Activated CD8-positive, alpha-beta T cell treated with anti-CD3 and anti-CD28 coated beads, Interleukin-2, amount 10 ng/mL, durations not matched to agents 7 days and 5 days (primary cell): ENCODE measurements at regions not wholly inside any gene's neighbourhood (a gene's known extent, or its start where the extent isn't known, plus 50 kb on each side); places are given as distances from the start of the nearest gene placed in this dataset.

Source experiments
- ATAC-seq: fragments of 150-1000 bp; cut with Tn5 transposase; one replicate; pipeline ENCODE4 v1.10.0; 2021; ENCODE audit warnings: moderate library complexity
- CTCF ChIA-PET: fragments of 350-600 bp; sonication (Branson Sonifier 250); formaldehyde crosslinking; loops from one replicate; lab custom pipeline; 2021; ENCODE audit warnings: antibody characterized with exemption; lab: Charles Lee
- POLR2A ChIA-PET: fragments of 350-600 bp; sonication (Branson Sonifier 250); formaldehyde crosslinking; loops from one replicate; lab custom pipeline; 2021; ENCODE audit warnings: antibody characterized with exemption; lab: Charles Lee
- DNase-seq: peaks from one replicate; pipeline ENCODE4 v3.0.0-alpha.2; 2020
- H3K27ac Mint-ChIP-seq: one replicate; pipeline ENCODE4 v1.8.0; 2021; ENCODE audit warnings: mild to moderate bottlenecking, mixed read lengths
- H3K27me3 Mint-ChIP-seq: one replicate; pipeline ENCODE4 v1.8.0; 2021; ENCODE audit warnings: low read depth, mixed read lengths
- H3K36me3 Mint-ChIP-seq: one replicate; pipeline ENCODE4 v1.8.0; 2021; ENCODE audit warnings: low read depth, mixed read lengths
- H3K4me1 Mint-ChIP-seq: one replicate; pipeline ENCODE4 v1.8.0; 2021; ENCODE audit warnings: low read depth, mixed read lengths
- H3K4me3 Mint-ChIP-seq: one replicate; pipeline ENCODE4 v1.8.0; 2021; ENCODE audit warnings: mild to moderate bottlenecking, mixed read lengths
- H3K9me3 Mint-ChIP-seq: one replicate; pipeline ENCODE4 v1.8.0; 2022; ENCODE audit warnings: mixed read lengths; ENCODE audit not compliant: insufficient read depth

DNA sequence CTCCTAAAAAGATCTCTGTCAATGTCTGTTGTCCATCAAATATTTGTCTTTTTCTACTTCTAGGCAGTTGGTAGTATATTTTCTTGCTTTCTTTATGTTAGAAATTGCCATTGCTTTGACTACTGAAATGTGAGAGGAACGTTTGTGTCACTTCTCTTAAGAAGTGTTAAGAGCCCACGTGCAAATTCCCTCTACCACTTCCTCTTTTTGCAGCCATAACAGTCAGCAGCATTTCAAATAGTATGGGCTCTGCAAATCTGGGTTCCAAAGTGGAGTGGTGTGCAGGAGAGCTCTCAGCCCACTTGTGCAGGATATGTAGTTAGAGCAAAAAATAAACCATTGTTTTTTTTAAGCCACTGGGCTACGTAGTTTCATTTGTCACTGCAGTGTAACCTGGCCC is 314.0 kb downstream of the MEIS1 start:
- Mint-ChIP-seq H3K27ac (no peak overlapping the region), H3K27me3 (no peaks in the 10 kb centered on the region), H3K4me1 (no peaks in the 10 kb centered on the region), H3K36me3 (no peaks in the 10 kb centered on the region), H3K4me3 (no peak overlapping the region), H3K9me3 (no peaks in the 10 kb centered on the region)
- DNase-seq (no peak), ATAC-seq (no peak)
- ChIA-PET CTCF (no interaction called here), POLR2A (no interaction called here)

- H3K36me3 Mint-ChIP-seq = no peaks in the 10 kb centered on the region
- no peak for ATAC-seq
- no peak overlapping the region for H3K27ac Mint-ChIP-seq
- ChIA-PET CTCF (no interaction called here), POLR2A (no interaction called here)
- DNase-seq = no peak
- no peak overlapping the region for H3K4me3 Mint-ChIP-seq
- no peaks in the 10 kb centered on the region for H3K9me3 Mint-ChIP-seq
- no peaks in the 10 kb centered on the region for H3K27me3 Mint-ChIP-seq
- H3K4me1 Mint-ChIP-seq = no peaks in the 10 kb centered on the region
These were observed 314.6 kb downstream of the MEIS1 start for GRCh38 chr2:66749566-66749965.

DNA sequence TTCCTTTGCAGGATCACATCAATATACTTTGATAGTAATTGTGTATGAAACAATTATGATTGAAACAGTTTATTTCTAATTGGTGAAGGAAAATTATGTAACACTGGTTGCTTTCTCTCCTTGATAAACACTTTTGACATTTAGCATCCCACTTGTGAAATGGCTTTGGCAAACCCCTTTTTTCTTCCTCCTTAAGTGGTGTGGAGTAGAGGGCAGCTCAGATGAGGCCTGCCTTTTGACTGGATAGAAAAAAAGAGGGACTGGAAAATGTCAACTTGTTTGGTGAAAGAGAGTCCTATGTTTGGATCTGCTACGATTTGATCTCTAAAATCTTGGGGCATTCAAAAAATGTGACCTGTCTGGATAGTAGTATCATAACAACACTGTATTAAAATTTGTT is 318.3 kb downstream of the MEIS1 start:
- no peaks in the 10 kb centered on the region for H3K9me3 Mint-ChIP-seq
- POLR2A ChIA-PET = no interaction called here
- DNase-seq (no peak), ATAC-seq (no peak)
- H3K27me3 Mint-ChIP-seq = no peaks in the 10 kb centered on the region
- H3K36me3 Mint-ChIP-seq = no peaks in the 10 kb centered on the region
- H3K4me3 Mint-ChIP-seq = no peak overlapping the region
- no peaks in the 10 kb centered on the region for H3K4me1 Mint-ChIP-seq
- H3K27ac Mint-ChIP-seq = no peak overlapping the region
- CTCF ChIA-PET = no interaction called here

DNA sequence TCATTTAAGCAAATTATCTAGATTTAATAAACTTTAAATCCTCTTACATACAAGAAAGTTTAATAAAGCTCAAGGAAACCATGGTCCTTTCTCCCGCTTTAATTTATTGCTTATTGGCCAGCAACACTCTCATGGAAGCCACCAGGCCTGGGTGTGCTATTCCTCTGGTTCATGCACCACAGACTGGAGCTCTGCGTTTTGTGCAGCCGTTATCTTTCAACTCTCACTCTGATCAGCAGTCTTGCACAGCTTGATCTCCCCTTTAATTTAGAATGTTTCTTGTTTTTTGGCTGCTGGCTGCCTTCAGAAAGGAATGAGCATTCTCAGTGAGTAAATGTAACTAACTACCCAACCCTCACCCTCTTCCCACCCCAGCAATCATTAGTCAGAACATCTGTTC is 318.7 kb downstream of the MEIS1 start:
- H3K27me3 Mint-ChIP-seq = no peaks in the 10 kb centered on the region
- ATAC-seq = no peak
- H3K9me3 Mint-ChIP-seq = no peaks in the 10 kb centered on the region
- CTCF ChIA-PET = no interaction called here
- no peak overlapping the region for H3K27ac Mint-ChIP-seq
- H3K4me1 Mint-ChIP-seq = no peaks in the 10 kb centered on the region
- no peak for DNase-seq
- POLR2A ChIA-PET = no interaction called here
- H3K4me3 Mint-ChIP-seq = no peak overlapping the region
- no peaks in the 10 kb centered on the region for H3K36me3 Mint-ChIP-seq

DNA sequence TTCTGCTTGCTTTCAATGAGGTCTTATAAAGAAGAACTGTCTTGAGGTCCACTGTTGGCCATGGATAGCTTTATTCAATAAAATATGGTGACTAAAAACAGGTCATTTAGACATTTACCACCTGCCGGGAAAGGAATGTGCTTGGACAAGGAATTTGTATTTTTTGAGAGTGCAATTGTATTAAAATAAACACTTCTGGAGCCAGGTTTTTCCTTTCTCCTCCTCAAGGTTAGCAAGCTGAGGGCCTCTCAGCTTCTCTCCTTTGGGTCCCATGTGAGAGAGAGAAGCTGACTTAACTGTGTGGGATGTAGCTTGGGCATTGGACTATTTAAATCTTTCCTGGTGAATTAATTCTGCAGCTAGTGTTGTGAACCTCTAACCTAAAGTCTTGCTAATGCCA is 321.0 kb downstream of the MEIS1 start:
- H3K4me1 Mint-ChIP-seq = no peaks in the 10 kb centered on the region
- POLR2A ChIA-PET = no interaction called here
- H3K9me3 Mint-ChIP-seq = no peaks in the 10 kb centered on the region
- ATAC-seq (no peak), DNase-seq (no peak)
- H3K27me3 Mint-ChIP-seq = no peaks in the 10 kb centered on the region
- H3K36me3 Mint-ChIP-seq = no peaks in the 10 kb centered on the region
- CTCF ChIA-PET = no interaction called here
- no peak overlapping the region for H3K4me3 Mint-ChIP-seq
- H3K27ac Mint-ChIP-seq = no peak overlapping the region

- Mint-ChIP-seq H3K4me1 (no peaks in the 10 kb centered on the region), H3K4me3 (no peak overlapping the region), H3K9me3 (no peaks in the 10 kb centered on the region), H3K27me3 (no peaks in the 10 kb centered on the region), H3K27ac (no peak overlapping the region), H3K36me3 (no peaks in the 10 kb centered on the region)
- ATAC-seq (no peak), DNase-seq (no peak)
- POLR2A ChIA-PET = no interaction called here
- CTCF ChIA-PET = no interaction called here
These were observed 326.9 kb downstream of the MEIS1 start for GRCh38 chr2:66761826-66762225.

DNA sequence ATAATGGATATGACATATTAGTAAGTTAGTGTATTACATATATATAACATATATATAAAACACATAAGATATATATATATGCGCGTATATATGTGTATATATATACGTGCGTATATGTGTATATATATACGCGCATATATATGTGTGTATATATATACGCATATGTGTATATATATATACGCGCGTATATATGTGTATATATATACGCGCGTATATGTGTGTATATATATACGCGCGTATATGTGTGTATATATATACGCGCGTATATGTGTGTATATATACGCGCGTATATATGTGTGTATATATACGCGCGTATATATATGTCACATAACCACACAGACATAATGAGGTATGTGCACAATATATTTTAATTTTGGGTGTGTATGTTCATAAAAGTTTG is 327.8 kb downstream of the MEIS1 start:
- POLR2A ChIA-PET = no interaction called here
- no peaks in the 10 kb centered on the region for H3K9me3 Mint-ChIP-seq
- ATAC-seq (no peak), DNase-seq (no peak)
- no peaks in the 10 kb centered on the region for H3K4me1 Mint-ChIP-seq
- no peak overlapping the region for H3K27ac Mint-ChIP-seq
- H3K27me3 Mint-ChIP-seq = no peaks in the 10 kb centered on the region
- no peaks in the 10 kb centered on the region for H3K36me3 Mint-ChIP-seq
- CTCF ChIA-PET = no interaction called here
- H3K4me3 Mint-ChIP-seq = no peak overlapping the region

GRCh38 chr2:66766582-66766981 is 331.7 kb downstream of the MEIS1 start:
- POLR2A ChIA-PET = no interaction called here
- ATAC-seq (no peak), DNase-seq (no peak)
- H3K4me1 Mint-ChIP-seq = no peaks in the 10 kb centered on the region
- CTCF ChIA-PET = no interaction called here
- no peak overlapping the region for H3K27ac Mint-ChIP-seq
- H3K36me3 Mint-ChIP-seq = no peaks in the 10 kb centered on the region
- no peaks in the 10 kb centered on the region for H3K27me3 Mint-ChIP-seq
- H3K9me3 Mint-ChIP-seq = no peaks in the 10 kb centered on the region
- no peak overlapping the region for H3K4me3 Mint-ChIP-seq

DNA sequence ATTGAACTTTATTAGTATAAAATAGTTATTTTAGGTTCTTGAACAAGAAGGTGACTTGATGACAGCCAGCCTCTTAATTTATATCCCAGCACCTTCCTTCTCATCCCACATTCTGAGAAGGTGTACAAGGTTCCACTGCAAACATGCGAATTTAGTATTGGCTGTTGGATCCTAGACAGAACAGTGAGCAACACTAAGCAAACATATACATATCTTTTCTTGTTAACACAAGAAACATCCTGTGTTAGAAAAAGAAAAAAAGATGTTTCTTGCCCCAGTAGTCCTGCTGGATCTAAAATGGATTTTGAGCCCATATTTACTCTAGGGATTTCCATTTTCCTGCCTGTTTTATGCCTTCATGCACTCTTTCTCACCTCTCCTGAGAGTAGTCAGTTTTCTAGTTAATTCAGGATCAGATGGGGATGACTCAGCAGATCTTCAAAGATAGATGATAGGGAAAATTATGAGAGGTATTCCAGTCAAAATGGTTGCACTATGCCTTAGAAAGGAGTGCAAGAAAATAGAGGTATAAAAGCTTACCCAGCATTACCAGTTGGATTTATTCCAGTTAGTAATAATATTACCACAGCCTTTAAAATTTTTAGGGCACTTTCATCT is 336.5 kb downstream of the MEIS1 start:
- CTCF ChIA-PET = no interaction called here
- Mint-ChIP-seq H3K4me1 (no peaks in the 10 kb centered on the region), H3K9me3 (no peaks in the 10 kb centered on the region), H3K27ac (no peak overlapping the region), H3K4me3 (no peak overlapping the region), H3K27me3 (no peaks in the 10 kb centered on the region), H3K36me3 (no peaks in the 10 kb centered on the region)
- DNase-seq = no peak
- ATAC-seq = no peak
- POLR2A ChIA-PET = no interaction called here

DNA sequence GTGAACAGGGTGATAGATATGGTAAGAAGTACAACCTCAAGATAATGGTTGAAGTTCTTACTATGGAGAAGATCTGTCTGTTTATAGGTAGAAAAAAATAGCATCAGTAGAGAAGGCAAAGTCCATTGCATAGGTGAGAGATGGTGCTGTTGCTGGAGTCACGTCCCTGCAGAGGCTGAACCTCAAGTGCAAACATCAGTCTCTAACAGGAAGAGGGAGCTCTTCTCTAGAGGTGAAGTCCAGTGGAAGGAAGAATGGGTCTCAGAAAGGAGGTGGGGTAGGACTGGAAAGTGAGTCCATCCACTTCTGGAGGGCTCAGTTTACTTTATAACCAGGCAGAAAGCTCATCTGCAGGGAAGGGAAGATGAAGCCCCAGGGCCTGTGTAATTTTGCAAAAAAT is 337.7 kb downstream of the MEIS1 start:
- DNase-seq (no peak), ATAC-seq (no peak)
- Mint-ChIP-seq H3K27me3 (no peaks in the 10 kb centered on the region), H3K4me1 (no peaks in the 10 kb centered on the region), H3K9me3 (no peaks in the 10 kb centered on the region), H3K36me3 (no peaks in the 10 kb centered on the region), H3K4me3 (no peak overlapping the region), H3K27ac (no peak overlapping the region)
- CTCF ChIA-PET = no interaction called here
- POLR2A ChIA-PET = no interaction called here

- ATAC-seq = no peak
These were observed 341.0 kb downstream of the MEIS1 start for GRCh38 chr2:66775730-66776422.

GRCh38 chr2:66781804-66782203 is 346.9 kb downstream of the MEIS1 start:
- H3K9me3 Mint-ChIP-seq = peaks cover 5% of the 10 kb centered on the region

More at GRCh38 chr2:66775730-66776422, 341.0 kb downstream of the MEIS1 start:
- Mint-ChIP-seq H3K9me3 (no peaks in the 10 kb centered on the region), H3K27ac (no peak overlapping the region), H3K4me3 (no peak overlapping the region), H3K4me1 (no peaks in the 10 kb centered on the region), H3K27me3 (no peaks in the 10 kb centered on the region), H3K36me3 (no peaks in the 10 kb centered on the region)
- no peak for DNase-seq
- ChIA-PET POLR2A (no interaction called here), CTCF (no interaction called here)

More at GRCh38 chr2:66781804-66782203, 346.9 kb downstream of the MEIS1 start:
- DNase-seq = no peak
- H3K27me3 Mint-ChIP-seq = no peaks in the 10 kb centered on the region
- no peaks in the 10 kb centered on the region for H3K4me1 Mint-ChIP-seq
- H3K27ac Mint-ChIP-seq = no peak overlapping the region
- H3K4me3 Mint-ChIP-seq = no peak overlapping the region
- ChIA-PET CTCF (no interaction called here), POLR2A (no interaction called here)
- no peak for ATAC-seq
- H3K36me3 Mint-ChIP-seq = no peaks in the 10 kb centered on the region
